ENCODE measurements at regions not wholly inside any gene's neighbourhood (a gene's known extent, or its start where the extent isn't known, plus 50 kb on each side); places are given as distances from the start of the nearest gene placed in this dataset.

DNA sequence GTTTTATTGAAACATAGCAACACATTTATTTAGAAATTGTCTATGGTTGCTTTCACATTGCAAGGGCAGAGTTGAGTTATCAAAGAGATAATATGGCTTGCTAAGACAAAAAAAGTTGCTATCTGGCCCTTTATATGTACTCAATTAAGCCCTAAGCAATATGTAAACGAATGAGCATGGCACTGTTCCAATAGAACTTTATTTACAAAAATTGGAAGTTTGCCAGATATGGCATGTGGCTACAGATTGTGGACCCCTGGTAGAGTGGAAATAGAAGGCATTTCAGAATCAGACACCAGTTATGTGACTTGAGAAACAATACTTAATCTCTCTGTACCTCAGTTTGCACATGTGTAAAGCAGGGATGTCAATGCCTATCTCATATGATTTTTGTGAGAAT lies 515.6 kb upstream of the SGO1 start:
- no peaks in the 10 kb centered on the region for H3K27me3 ChIP-seq (replicated peaks in 2 of 5; ENCODE audit: control insufficient read depth in 4 of 5, insufficient read depth in 5 of 5, low read length in 4 of 5)
- ChIA-PET CTCF (no interaction called here), POLR2A (no interaction called here)
- WGBS (ENCODE audit: insufficient coverage) = no CpG with 5 or more reads among the region's 1 CpG
- H3K4me3 ChIP-seq (ENCODE audit: control insufficient read depth in 1 of 7, extremely low read depth in 1 of 7, insufficient read depth in 4 of 7, low read depth in 2 of 7, low read length in 6 of 7) = no peak overlapping the region
- no peaks in the 10 kb centered on the region for H3K4me1 ChIP-seq (ENCODE audit: control extremely low read depth in 1 of 4, control insufficient read depth in 4 of 4, insufficient read depth in 4 of 4, low read length in 3 of 4)
- no peak for DNase-seq
- H3K27ac ChIP-seq (ENCODE audit: insufficient read depth in 1 of 2, low read depth in 1 of 2, low read length in 2 of 2, poor library complexity in 1 of 2, severe bottlenecking in 2 of 2) = no peak overlapping the region
- H3K36me3 ChIP-seq (ENCODE audit: control insufficient read depth in 4 of 4, insufficient read depth in 4 of 4, low read length in 3 of 4) = no peaks in the 10 kb centered on the region
- H3K9me3 ChIP-seq (ENCODE audit: control extremely low read depth in 1 of 5, control insufficient read depth in 4 of 5, insufficient read depth in 2 of 5, low read depth in 1 of 5, low read length in 4 of 5) = no peaks in the 10 kb centered on the region

DNA sequence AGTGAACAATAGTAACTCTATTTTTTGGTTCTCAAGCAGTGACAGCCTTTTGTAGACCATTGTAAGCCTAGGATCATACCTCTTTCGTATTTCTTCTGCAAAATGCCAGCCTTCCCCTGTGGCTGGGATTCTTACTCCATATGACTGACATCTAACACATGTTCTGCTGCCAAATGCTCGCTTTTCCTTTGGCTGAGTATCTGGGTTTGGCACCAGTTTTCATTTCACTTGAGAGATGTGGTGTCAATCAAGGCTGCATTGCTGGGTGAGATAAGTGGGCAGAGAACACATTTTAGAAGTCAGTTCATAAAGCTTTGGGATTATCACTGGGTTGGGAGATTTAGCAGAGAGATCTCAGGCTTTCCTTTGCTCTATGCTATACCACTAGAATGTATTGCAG lies 514.7 kb upstream of the SGO1 start:
- no peaks in the 10 kb centered on the region for H3K9me3 ChIP-seq (ENCODE audit: control extremely low read depth in 1 of 5, control insufficient read depth in 4 of 5, insufficient read depth in 2 of 5, low read depth in 1 of 5, low read length in 4 of 5)
- 63% methylated on average over 1 of the region's 2 CpGs for WGBS (ENCODE audit: insufficient coverage)
- no peak overlapping the region for H3K27ac ChIP-seq (ENCODE audit: insufficient read depth in 1 of 2, low read depth in 1 of 2, low read length in 2 of 2, poor library complexity in 1 of 2, severe bottlenecking in 2 of 2)
- no peak for DNase-seq
- no peaks in the 10 kb centered on the region for H3K36me3 ChIP-seq (ENCODE audit: control insufficient read depth in 4 of 4, insufficient read depth in 4 of 4, low read length in 3 of 4)
- H3K27me3 ChIP-seq (replicated peaks in 2 of 5; ENCODE audit: control insufficient read depth in 4 of 5, insufficient read depth in 5 of 5, low read length in 4 of 5) = no peaks in the 10 kb centered on the region
- POLR2A ChIA-PET = no interaction called here
- no peak overlapping the region for H3K4me3 ChIP-seq (ENCODE audit: control insufficient read depth in 1 of 7, extremely low read depth in 1 of 7, insufficient read depth in 4 of 7, low read depth in 2 of 7, low read length in 6 of 7)
- CTCF ChIA-PET = no interaction called here
- H3K4me1 ChIP-seq (ENCODE audit: control extremely low read depth in 1 of 4, control insufficient read depth in 4 of 4, insufficient read depth in 4 of 4, low read length in 3 of 4) = no peaks in the 10 kb centered on the region

DNA sequence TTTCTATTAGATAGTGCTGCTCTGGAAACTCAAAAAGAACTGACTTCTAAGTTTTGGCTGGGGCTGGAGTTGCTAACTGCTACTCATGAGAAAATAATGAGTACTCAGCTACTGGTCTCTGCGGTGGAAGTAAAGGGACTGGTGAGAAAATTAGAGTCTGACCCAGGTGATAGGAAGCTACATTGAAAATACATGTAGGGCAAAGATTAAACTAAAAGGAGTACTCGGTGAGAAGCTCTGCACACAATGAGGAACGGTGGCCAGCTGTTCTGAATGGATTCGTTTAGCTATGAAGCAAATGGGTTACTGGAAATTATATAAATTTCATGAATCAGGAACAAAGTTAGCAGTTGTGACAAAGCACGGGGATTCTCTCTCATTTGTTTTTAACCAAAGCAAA lies 512.9 kb upstream of the SGO1 start:
- ChIA-PET CTCF (no interaction called here), POLR2A (no interaction called here)
- H3K36me3 ChIP-seq (ENCODE audit: control insufficient read depth in 4 of 4, insufficient read depth in 4 of 4, low read length in 3 of 4) = no peaks in the 10 kb centered on the region
- 100% methylated on average over 4 of the region's 5 CpGs for WGBS (ENCODE audit: insufficient coverage)
- H3K4me1 ChIP-seq (ENCODE audit: control extremely low read depth in 1 of 4, control insufficient read depth in 4 of 4, insufficient read depth in 4 of 4, low read length in 3 of 4) = no peaks in the 10 kb centered on the region
- H3K4me3 ChIP-seq (ENCODE audit: control insufficient read depth in 1 of 7, extremely low read depth in 1 of 7, insufficient read depth in 4 of 7, low read depth in 2 of 7, low read length in 6 of 7) = no peak overlapping the region
- no peak overlapping the region for H3K27ac ChIP-seq (ENCODE audit: insufficient read depth in 1 of 2, low read depth in 1 of 2, low read length in 2 of 2, poor library complexity in 1 of 2, severe bottlenecking in 2 of 2)
- H3K27me3 ChIP-seq (replicated peaks in 2 of 5; ENCODE audit: control insufficient read depth in 4 of 5, insufficient read depth in 5 of 5, low read length in 4 of 5) = no peaks in the 10 kb centered on the region
- no peaks in the 10 kb centered on the region for H3K9me3 ChIP-seq (ENCODE audit: control extremely low read depth in 1 of 5, control insufficient read depth in 4 of 5, insufficient read depth in 2 of 5, low read depth in 1 of 5, low read length in 4 of 5)
- no peak for DNase-seq

DNA sequence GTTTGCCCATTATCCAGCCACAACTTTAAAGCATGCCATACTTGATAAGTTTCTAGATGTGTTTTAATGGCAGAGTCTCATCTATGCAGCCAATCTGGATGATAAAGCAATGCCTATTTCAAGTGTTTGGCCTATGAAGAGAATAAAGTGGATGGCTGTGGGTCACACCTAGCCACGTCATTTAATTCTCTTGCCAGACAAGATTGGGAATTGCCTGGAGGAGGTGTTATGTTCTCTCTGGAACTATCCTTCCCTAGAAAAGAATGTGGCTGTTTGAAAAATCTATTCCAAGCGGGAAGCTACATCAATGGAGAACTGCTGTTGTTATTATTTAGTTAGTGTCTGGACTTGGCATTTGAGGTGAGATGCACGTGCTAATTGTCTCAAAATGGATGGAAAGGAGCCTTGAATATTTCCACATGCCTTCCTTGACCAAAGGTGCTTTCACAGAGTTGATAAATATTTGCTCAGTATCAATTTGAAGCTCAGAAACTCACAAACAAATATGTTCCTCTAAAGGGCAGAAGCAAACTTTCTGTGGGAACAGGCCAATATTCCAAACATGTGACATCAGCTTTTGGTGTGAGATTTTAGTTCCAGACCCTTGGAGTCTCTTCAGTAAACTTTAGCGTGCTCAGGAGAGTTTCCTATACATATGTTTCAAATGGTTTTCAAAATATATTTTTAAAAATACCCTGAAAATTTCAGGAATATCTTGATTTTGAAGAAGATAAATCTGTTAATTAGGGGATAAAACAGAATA lies 510.6 kb upstream of the SGO1 start:
- Histone ChIP-seq H3K36me3 (ENCODE audit: control insufficient read depth in 4 of 4, insufficient read depth in 4 of 4, low read length in 3 of 4) (no peaks in the 10 kb centered on the region), H3K9me3 (ENCODE audit: control extremely low read depth in 1 of 5, control insufficient read depth in 4 of 5, insufficient read depth in 2 of 5, low read depth in 1 of 5, low read length in 4 of 5) (no peaks in the 10 kb centered on the region), H3K4me3 (ENCODE audit: control insufficient read depth in 1 of 7, extremely low read depth in 1 of 7, insufficient read depth in 4 of 7, low read depth in 2 of 7, low read length in 6 of 7) (no peak overlapping the region), H3K4me1 (ENCODE audit: control extremely low read depth in 1 of 4, control insufficient read depth in 4 of 4, insufficient read depth in 4 of 4, low read length in 3 of 4) (no peaks in the 10 kb centered on the region), H3K27ac (ENCODE audit: insufficient read depth in 1 of 2, low read depth in 1 of 2, low read length in 2 of 2, poor library complexity in 1 of 2, severe bottlenecking in 2 of 2) (no peak overlapping the region), H3K27me3 (replicated peaks in 2 of 5; ENCODE audit: control insufficient read depth in 4 of 5, insufficient read depth in 5 of 5, low read length in 4 of 5) (no peaks in the 10 kb centered on the region)
- WGBS (ENCODE audit: insufficient coverage) = 86% methylated on average over 1 of the region's 4 CpGs
- ChIA-PET CTCF (no interaction called here), POLR2A (no interaction called here)
- no peak for DNase-seq

DNA sequence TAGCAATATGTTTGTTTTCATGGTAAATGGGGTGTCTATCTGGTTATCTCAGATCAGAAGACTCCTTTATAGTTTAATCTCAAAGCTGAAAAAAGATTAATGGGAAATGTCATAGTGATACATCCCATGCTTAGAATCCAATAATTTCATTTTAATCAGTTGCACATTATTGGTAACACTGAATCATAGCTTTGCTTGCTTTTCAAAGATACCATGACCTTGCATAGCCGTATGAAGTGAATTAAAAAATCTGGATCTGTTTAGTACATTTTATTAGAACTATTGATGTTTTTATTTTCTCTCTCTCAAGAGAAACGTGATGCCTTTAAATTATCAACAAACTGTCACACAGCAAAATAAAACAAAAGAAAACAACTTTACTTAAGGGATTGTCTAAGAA lies 506.7 kb upstream of the SGO1 start:
- H3K36me3 ChIP-seq (ENCODE audit: control insufficient read depth in 4 of 4, insufficient read depth in 4 of 4, low read length in 3 of 4) = no peaks in the 10 kb centered on the region
- H3K4me1 ChIP-seq (ENCODE audit: control extremely low read depth in 1 of 4, control insufficient read depth in 4 of 4, insufficient read depth in 4 of 4, low read length in 3 of 4) = no peaks in the 10 kb centered on the region
- H3K27me3 ChIP-seq (replicated peaks in 2 of 5; ENCODE audit: control insufficient read depth in 4 of 5, insufficient read depth in 5 of 5, low read length in 4 of 5) = no peaks in the 10 kb centered on the region
- no peak for DNase-seq
- ChIA-PET CTCF (no interaction called here), POLR2A (no interaction called here)
- WGBS (ENCODE audit: insufficient coverage) = 100% methylated on average over 1 of the region's 2 CpGs
- H3K9me3 ChIP-seq (ENCODE audit: control extremely low read depth in 1 of 5, control insufficient read depth in 4 of 5, insufficient read depth in 2 of 5, low read depth in 1 of 5, low read length in 4 of 5) = no peaks in the 10 kb centered on the region
- no peak overlapping the region for H3K4me3 ChIP-seq (ENCODE audit: control insufficient read depth in 1 of 7, extremely low read depth in 1 of 7, insufficient read depth in 4 of 7, low read depth in 2 of 7, low read length in 6 of 7)
- H3K27ac ChIP-seq (ENCODE audit: insufficient read depth in 1 of 2, low read depth in 1 of 2, low read length in 2 of 2, poor library complexity in 1 of 2, severe bottlenecking in 2 of 2) = no peak overlapping the region

DNA sequence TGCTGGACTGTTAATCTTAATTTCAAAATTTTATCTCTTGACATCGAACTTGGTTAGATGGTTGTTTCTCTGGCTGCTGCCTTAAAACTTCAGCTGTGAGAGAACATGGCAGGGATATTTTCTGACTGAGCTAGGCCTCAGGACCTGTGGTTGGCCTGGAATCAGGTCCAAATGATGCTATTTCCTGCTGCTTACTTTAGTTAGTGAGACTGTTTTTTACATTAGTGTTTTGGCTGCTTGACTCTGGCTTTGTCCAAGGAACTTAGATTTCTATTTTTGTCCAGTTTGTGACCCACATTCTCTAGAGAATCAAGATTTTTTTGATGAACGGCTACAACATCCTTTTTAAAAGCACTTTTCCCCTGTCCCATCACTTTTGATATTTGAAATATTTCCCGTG lies 497.9 kb upstream of the SGO1 start:
- DNase-seq = no peak
- Histone ChIP-seq H3K27ac (ENCODE audit: insufficient read depth in 1 of 2, low read depth in 1 of 2, low read length in 2 of 2, poor library complexity in 1 of 2, severe bottlenecking in 2 of 2) (no peak overlapping the region), H3K27me3 (replicated peaks in 2 of 5; ENCODE audit: control insufficient read depth in 4 of 5, insufficient read depth in 5 of 5, low read length in 4 of 5) (no peaks in the 10 kb centered on the region), H3K4me1 (ENCODE audit: control extremely low read depth in 1 of 4, control insufficient read depth in 4 of 4, insufficient read depth in 4 of 4, low read length in 3 of 4) (no peaks in the 10 kb centered on the region), H3K9me3 (ENCODE audit: control extremely low read depth in 1 of 5, control insufficient read depth in 4 of 5, insufficient read depth in 2 of 5, low read depth in 1 of 5, low read length in 4 of 5) (no peaks in the 10 kb centered on the region), H3K36me3 (ENCODE audit: control insufficient read depth in 4 of 4, insufficient read depth in 4 of 4, low read length in 3 of 4) (no peaks in the 10 kb centered on the region), H3K4me3 (ENCODE audit: control insufficient read depth in 1 of 7, extremely low read depth in 1 of 7, insufficient read depth in 4 of 7, low read depth in 2 of 7, low read length in 6 of 7) (no peak overlapping the region)
- CTCF ChIA-PET = no interaction called here
- 85% methylated on average over 2 of the region's 3 CpGs for WGBS (ENCODE audit: insufficient coverage)
- POLR2A ChIA-PET = no interaction called here

DNA sequence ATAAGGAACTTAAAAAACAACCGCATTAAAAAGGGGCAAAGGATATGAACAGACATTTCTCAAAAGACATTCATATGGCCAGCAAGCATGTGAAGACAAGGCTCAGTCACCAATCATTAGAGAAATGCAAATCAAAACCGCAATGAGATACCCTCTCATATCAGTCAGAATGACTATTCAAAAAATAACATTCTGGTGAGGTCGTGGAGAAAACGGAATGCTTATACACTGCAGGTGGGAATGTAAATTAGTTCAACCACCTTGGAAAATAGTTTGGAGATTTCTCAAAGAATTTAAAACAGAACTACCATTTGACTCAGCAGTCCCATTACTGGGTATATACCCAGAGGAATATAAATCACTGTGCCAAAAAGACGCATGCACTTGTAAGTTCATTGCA lies 496.6 kb upstream of the SGO1 start:
- ChIA-PET CTCF (no interaction called here), POLR2A (no interaction called here)
- Histone ChIP-seq H3K36me3 (ENCODE audit: control insufficient read depth in 4 of 4, insufficient read depth in 4 of 4, low read length in 3 of 4) (no peaks in the 10 kb centered on the region), H3K27ac (ENCODE audit: insufficient read depth in 1 of 2, low read depth in 1 of 2, low read length in 2 of 2, poor library complexity in 1 of 2, severe bottlenecking in 2 of 2) (no peak overlapping the region), H3K4me3 (ENCODE audit: control insufficient read depth in 1 of 7, extremely low read depth in 1 of 7, insufficient read depth in 4 of 7, low read depth in 2 of 7, low read length in 6 of 7) (no peak overlapping the region), H3K9me3 (ENCODE audit: control extremely low read depth in 1 of 5, control insufficient read depth in 4 of 5, insufficient read depth in 2 of 5, low read depth in 1 of 5, low read length in 4 of 5) (no peaks in the 10 kb centered on the region), H3K4me1 (ENCODE audit: control extremely low read depth in 1 of 4, control insufficient read depth in 4 of 4, insufficient read depth in 4 of 4, low read length in 3 of 4) (no peaks in the 10 kb centered on the region), H3K27me3 (replicated peaks in 2 of 5; ENCODE audit: control insufficient read depth in 4 of 5, insufficient read depth in 5 of 5, low read length in 4 of 5) (no peaks in the 10 kb centered on the region)
- DNase-seq = no peak
- 100% methylated on average over 1 of the region's 5 CpGs for WGBS (ENCODE audit: insufficient coverage)
